ENCODE measurements at regions not wholly inside any gene's neighbourhood (a gene's known extent, or its start where the extent isn't known, plus 50 kb on each side); places are given as distances from the start of the nearest gene placed in this dataset.

GRCh38 chr2:199624958-199625357 lies 167.2 kb upstream of the SATB2 start:
- TF ChIP-seq POLR2AphosphoS5 (IDR thresholded peaks at IDR 0.05) (no peak), CTCF (IDR thresholded peaks at IDR 0.05 in 8 of 11, conservative IDR thresholded peaks at IDR 0.05 in 3 of 11) (no peak), POLR2A (IDR thresholded peaks at IDR 0.05) (no peak)

Measured in spleen (tissue), 7 donors.